ENCODE measurements at regions not wholly inside any gene's neighbourhood (a gene's known extent, or its start where the extent isn't known, plus 50 kb on each side); places are given as distances from the start of the nearest gene placed in this dataset.

DNA sequence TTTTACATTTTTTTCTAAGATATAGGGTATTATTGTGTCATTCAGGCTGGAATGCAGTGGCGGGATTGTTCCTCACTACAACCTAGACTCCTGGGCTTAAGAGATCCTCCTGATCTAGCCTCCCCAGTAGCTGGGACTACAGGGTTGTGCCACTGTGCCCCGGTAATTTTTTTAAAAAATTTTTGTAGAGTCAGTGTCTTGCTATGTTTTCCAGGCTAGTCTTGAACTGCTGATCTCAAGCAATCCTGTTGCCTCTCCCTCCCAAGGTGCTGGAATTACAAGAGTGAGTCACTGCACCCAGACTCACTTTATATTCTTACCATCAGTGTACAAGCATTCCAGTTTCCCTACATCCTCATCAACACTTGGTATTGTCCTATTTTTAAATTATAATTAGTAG, 156.4 kb upstream of the GYPA start (continued):
- TF ChIP-seq ZNF70 (CRISPR knock-in tag; IDR thresholded peaks at IDR 0.05) = no peak
- TF ChIP-seq ZC3H10 (CRISPR knock-in tag; IDR thresholded peaks at IDR 0.05) = no peak
- no peak for TF ChIP-seq ZNF565 (CRISPR knock-in tag; conservative IDR thresholded peaks at IDR 0.05; ENCODE audit: low read depth)

DNA sequence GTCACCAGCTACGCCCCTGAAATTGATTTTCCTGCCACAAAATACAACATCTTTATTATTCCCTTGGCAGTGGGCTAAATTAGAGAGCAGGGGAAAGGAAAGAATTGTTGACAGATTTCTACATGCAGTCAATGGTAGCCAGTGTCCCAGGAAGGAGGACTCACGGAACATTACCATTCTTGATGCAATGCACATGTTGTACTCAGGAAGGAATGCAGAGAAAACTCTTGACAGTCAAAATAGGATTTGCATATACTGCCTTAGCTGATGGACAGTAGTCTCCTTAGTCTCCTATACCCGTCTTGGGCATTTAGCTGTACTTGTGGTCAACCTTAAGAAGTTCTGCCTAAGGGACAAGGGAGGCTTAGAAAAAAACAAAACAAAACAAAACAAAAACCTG, 158.0 kb upstream of the GYPA start:
- TF ChIP-seq ZNF70 (CRISPR knock-in tag; IDR thresholded peaks at IDR 0.05) (no peak), RARB (CRISPR knock-in tag; IDR thresholded peaks at IDR 0.05) (no peak), ESRRG (CRISPR knock-in tag; IDR thresholded peaks at IDR 0.05) (no peak), ISL1 (CRISPR knock-in tag; IDR thresholded peaks at IDR 0.05) (no peak), PPARA (CRISPR knock-in tag; IDR thresholded peaks at IDR 0.05; ENCODE audit: borderline replicate concordance) (no peak), ZNF565 (CRISPR knock-in tag; conservative IDR thresholded peaks at IDR 0.05; ENCODE audit: low read depth) (no peak), ARNTL (CRISPR knock-in tag; IDR thresholded peaks at IDR 0.05; ENCODE audit: borderline replicate concordance, low read depth) (no peak), BACH2 (CRISPR knock-in tag; IDR thresholded peaks at IDR 0.05; ENCODE audit: borderline replicate concordance) (no peak), ZNF8 (CRISPR knock-in tag; IDR thresholded peaks at IDR 0.05) (no peak), TCF4 (CRISPR knock-in tag; IDR thresholded peaks at IDR 0.05; ENCODE audit: borderline replicate concordance) (no peak), TOX (CRISPR knock-in tag; IDR thresholded peaks at IDR 0.05; ENCODE audit: borderline replicate concordance) (no peak), OSR1 (CRISPR knock-in tag; IDR thresholded peaks at IDR 0.05) (no peak), CSDC2 (CRISPR knock-in tag; IDR thresholded peaks at IDR 0.05) (no peak), ZC3H10 (CRISPR knock-in tag; IDR thresholded peaks at IDR 0.05) (no peak)
- TF ChIP-seq, protein P1, sequence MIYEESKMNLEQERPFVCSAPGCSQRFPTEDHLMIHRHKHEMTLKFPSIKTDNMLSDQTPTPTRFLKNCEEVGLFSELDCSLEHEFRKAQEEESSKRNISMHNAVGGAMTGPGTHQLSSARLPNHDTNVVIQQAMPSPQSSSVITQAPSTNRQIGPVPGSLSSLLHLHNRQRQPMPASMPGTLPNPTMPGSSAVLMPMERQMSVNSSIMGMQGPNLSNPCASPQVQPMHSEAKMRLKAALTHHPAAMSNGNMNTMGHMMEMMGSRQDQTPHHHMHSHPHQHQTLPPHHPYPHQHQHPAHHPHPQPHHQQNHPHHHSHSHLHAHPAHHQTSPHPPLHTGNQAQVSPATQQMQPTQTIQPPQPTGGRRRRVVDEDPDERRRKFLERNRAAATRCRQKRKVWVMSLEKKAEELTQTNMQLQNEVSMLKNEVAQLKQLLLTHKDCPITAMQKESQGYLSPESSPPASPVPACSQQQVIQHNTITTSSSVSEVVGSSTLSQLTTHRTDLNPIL (CRISPR knock-in tag; IDR thresholded peaks at IDR 0.05; ENCODE audit: low read depth) = no peak
- TF ChIP-seq, protein P2, sequence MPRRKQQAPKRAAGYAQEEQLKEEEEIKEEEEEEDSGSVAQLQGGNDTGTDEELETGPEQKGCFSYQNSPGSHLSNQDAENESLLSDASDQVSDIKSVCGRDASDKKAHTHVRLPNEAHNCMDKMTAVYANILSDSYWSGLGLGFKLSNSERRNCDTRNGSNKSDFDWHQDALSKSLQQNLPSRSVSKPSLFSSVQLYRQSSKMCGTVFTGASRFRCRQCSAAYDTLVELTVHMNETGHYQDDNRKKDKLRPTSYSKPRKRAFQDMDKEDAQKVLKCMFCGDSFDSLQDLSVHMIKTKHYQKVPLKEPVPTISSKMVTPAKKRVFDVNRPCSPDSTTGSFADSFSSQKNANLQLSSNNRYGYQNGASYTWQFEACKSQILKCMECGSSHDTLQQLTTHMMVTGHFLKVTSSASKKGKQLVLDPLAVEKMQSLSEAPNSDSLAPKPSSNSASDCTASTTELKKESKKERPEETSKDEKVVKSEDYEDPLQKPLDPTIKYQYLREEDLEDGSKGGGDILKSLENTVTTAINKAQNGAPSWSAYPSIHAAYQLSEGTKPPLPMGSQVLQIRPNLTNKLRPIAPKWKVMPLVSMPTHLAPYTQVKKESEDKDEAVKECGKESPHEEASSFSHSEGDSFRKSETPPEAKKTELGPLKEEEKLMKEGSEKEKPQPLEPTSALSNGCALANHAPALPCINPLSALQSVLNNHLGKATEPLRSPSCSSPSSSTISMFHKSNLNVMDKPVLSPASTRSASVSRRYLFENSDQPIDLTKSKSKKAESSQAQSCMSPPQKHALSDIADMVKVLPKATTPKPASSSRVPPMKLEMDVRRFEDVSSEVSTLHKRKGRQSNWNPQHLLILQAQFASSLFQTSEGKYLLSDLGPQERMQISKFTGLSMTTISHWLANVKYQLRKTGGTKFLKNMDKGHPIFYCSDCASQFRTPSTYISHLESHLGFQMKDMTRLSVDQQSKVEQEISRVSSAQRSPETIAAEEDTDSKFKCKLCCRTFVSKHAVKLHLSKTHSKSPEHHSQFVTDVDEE (CRISPR knock-in tag; IDR thresholded peaks at IDR 0.05) = no peak
- TF ChIP-seq, protein P3, sequence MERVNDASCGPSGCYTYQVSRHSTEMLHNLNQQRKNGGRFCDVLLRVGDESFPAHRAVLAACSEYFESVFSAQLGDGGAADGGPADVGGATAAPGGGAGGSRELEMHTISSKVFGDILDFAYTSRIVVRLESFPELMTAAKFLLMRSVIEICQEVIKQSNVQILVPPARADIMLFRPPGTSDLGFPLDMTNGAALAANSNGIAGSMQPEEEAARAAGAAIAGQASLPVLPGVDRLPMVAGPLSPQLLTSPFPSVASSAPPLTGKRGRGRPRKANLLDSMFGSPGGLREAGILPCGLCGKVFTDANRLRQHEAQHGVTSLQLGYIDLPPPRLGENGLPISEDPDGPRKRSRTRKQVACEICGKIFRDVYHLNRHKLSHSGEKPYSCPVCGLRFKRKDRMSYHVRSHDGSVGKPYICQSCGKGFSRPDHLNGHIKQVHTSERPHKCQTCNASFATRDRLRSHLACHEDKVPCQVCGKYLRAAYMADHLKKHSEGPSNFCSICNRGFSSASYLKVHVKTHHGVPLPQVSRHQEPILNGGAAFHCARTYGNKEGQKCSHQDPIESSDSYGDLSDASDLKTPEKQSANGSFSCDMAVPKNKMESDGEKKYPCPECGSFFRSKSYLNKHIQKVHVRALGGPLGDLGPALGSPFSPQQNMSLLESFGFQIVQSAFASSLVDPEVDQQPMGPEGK (CRISPR knock-in tag; IDR thresholded peaks at IDR 0.05; ENCODE audit: borderline replicate concordance) = no peak

GRCh38 chr4:144300616-144301015, 160.1 kb upstream of the GYPA start:
- ATAC-seq = no peak
- TF ChIP-seq BACH2 (CRISPR knock-in tag; IDR thresholded peaks at IDR 0.05; ENCODE audit: borderline replicate concordance) (no peak), TCF4 (CRISPR knock-in tag; IDR thresholded peaks at IDR 0.05; ENCODE audit: borderline replicate concordance) (no peak), PPARA (CRISPR knock-in tag; IDR thresholded peaks at IDR 0.05; ENCODE audit: borderline replicate concordance) (no peak), ESRRG (CRISPR knock-in tag; IDR thresholded peaks at IDR 0.05) (no peak), ISL1 (CRISPR knock-in tag; IDR thresholded peaks at IDR 0.05) (no peak), ZNF70 (CRISPR knock-in tag; IDR thresholded peaks at IDR 0.05) (no peak), CSDC2 (CRISPR knock-in tag; IDR thresholded peaks at IDR 0.05) (no peak), ZFP3 (CRISPR knock-in tag; IDR thresholded peaks at IDR 0.05) (no peak), ZC3H10 (CRISPR knock-in tag; IDR thresholded peaks at IDR 0.05) (no peak), ARNTL (CRISPR knock-in tag; IDR thresholded peaks at IDR 0.05; ENCODE audit: borderline replicate concordance, low read depth) (no peak)
- TF ChIP-seq, protein P4, sequence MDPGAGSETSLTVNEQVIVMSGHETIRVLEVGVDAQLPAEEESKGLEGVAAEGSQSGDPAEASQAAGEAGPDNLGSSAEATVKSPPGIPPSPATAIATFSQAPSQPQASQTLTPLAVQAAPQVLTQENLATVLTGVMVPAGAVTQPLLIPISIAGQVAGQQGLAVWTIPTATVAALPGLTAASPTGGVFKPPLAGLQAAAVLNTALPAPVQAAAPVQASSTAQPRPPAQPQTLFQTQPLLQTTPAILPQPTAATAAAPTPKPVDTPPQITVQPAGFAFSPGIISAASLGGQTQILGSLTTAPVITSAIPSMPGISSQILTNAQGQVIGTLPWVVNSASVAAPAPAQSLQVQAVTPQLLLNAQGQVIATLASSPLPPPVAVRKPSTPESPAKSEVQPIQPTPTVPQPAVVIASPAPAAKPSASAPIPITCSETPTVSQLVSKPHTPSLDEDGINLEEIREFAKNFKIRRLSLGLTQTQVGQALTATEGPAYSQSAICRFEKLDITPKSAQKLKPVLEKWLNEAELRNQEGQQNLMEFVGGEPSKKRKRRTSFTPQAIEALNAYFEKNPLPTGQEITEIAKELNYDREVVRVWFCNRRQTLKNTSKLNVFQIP (CRISPR knock-in tag; IDR thresholded peaks at IDR 0.05; ENCODE audit: borderline replicate concordance, low read depth) = no peak
- TF ChIP-seq, protein P2 (CRISPR knock-in tag; IDR thresholded peaks at IDR 0.05) = no peak
- TF ChIP-seq, protein P3 (CRISPR knock-in tag; IDR thresholded peaks at IDR 0.05; ENCODE audit: borderline replicate concordance) = no peak
- TF ChIP-seq, protein P5, sequence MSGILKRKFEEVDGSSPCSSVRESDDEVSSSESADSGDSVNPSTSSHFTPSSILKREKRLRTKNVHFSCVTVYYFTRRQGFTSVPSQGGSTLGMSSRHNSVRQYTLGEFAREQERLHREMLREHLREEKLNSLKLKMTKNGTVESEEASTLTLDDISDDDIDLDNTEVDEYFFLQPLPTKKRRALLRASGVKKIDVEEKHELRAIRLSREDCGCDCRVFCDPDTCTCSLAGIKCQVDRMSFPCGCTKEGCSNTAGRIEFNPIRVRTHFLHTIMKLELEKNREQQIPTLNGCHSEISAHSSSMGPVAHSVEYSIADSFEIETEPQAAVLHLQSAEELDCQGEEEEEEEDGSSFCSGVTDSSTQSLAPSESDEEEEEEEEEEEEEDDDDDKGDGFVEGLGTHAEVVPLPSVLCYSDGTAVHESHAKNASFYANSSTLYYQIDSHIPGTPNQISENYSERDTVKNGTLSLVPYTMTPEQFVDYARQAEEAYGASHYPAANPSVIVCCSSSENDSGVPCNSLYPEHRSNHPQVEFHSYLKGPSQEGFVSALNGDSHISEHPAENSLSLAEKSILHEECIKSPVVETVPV (CRISPR knock-in tag; IDR thresholded peaks at IDR 0.05) = no peak

More for the DNA sequence above, 158.0 kb upstream of the GYPA start:
- ATAC-seq = no peak
